GM03348 (cell line): ENCODE measurements at regions not wholly inside any gene's neighbourhood (a gene's known extent, or its start where the extent isn't known, plus 50 kb on each side); places are given as distances from the start of the nearest gene placed in this dataset.

ENCODE experiments used
- DNase-seq: peaks from one replicate; pipeline ENCODE4 v3.0.0; 2012; ENCODE audit warnings: low spot score

- no peak for DNase-seq
These were observed 179.8 kb upstream of the TLE3 start for GRCh38 chr15:70277556-70277955.

GRCh38 chr15:70276401-70276800 lies 178.7 kb upstream of the TLE3 start:
- no peak for DNase-seq

- DNase-seq = no peak
These were observed 177.9 kb upstream of the TLE3 start for GRCh38 chr15:70275461-70276138.

GRCh38 chr15:70274908-70275307 lies 177.2 kb upstream of the TLE3 start:
- DNase-seq = no peak

GRCh38 chr15:70274255-70274880 lies 176.7 kb upstream of the TLE3 start:
- DNase-seq = no peak

- no peak for DNase-seq
These were observed 176.1 kb upstream of the TLE3 start for GRCh38 chr15:70273808-70274207.

- DNase-seq = no peak
These were observed 175.0 kb upstream of the TLE3 start for GRCh38 chr15:70272565-70273355.

GRCh38 chr15:70271422-70272088 lies 173.8 kb upstream of the TLE3 start:
- DNase-seq = peak; percentile 94

GRCh38 chr15:70270752-70271111 lies 173.0 kb upstream of the TLE3 start:
- no peak for DNase-seq

GRCh38 chr15:70269991-70270751 lies 172.5 kb upstream of the TLE3 start:
- no peak for DNase-seq

- DNase-seq = no peak
These were observed 171.7 kb upstream of the TLE3 start for GRCh38 chr15:70269311-70269911.

- no peak for DNase-seq
These were observed 171.1 kb upstream of the TLE3 start for GRCh38 chr15:70268698-70269251.

- no peak for DNase-seq
These were observed 170.2 kb upstream of the TLE3 start for GRCh38 chr15:70267879-70268278.

- no peak for DNase-seq
These were observed 169.6 kb upstream of the TLE3 start for GRCh38 chr15:70267306-70267705.

GRCh38 chr15:70266412-70267121 lies 168.8 kb upstream of the TLE3 start:
- DNase-seq = no peak

- no peak for DNase-seq
These were observed 168.3 kb upstream of the TLE3 start for GRCh38 chr15:70265986-70266385.

GRCh38 chr15:70265466-70265978 lies 167.8 kb upstream of the TLE3 start:
- no peak for DNase-seq

GRCh38 chr15:70264738-70265465 lies 167.2 kb upstream of the TLE3 start:
- DNase-seq = no peak

- peak; percentile 31 for DNase-seq
These were observed 166.4 kb upstream of the TLE3 start for GRCh38 chr15:70264014-70264582.
